GM12864 (cell line): ENCODE measurements at regions not wholly inside any gene's neighbourhood (a gene's known extent, or its start where the extent isn't known, plus 50 kb on each side); places are given as distances from the start of the nearest gene placed in this dataset.

Experiments used
- DNase-seq: peaks from one replicate; pipeline ENCODE4 v3.0.0-alpha.2; 2011; ENCODE audit warnings: low read depth
- H3K4me3 ChIP-seq: 2 replicates; pipeline ENCODE4 v1.5.1; 2011; ENCODE audit warnings: mild to moderate bottlenecking, low read depth, low read length, control low read depth
- TF ChIP-seq, protein P1 (sequence below): IDR thresholded peaks from 2 replicates; pipeline ENCODE4 v1.5.1; 2011; ENCODE audit warnings: low read depth, mild to moderate bottlenecking, moderate library complexity, low read length, control low read depth, inconsistent platforms; ENCODE audit errors: missing control alignments

DNA sequence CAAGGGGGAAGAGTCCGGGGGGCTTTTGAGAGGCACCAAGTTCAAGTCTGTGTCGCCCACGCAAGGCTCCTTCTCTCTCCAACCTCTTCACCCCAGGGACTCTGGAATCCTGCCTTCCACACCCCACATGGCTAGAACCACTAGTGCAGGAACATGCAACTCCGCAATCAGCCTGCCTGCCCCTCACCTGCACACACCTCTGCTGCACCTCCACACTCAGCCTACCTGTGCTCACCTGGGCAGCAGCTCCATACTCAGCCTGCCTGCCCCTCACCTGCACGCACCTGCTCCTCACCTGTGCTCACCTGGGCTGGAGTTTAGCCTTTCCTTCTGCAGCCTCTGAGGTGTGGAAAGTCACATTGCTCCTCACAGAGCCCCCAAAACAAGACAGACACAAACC, 277.4 kb downstream of the NDUFA10 start:
- DNase-seq: no peak
- TF ChIP-seq, protein P1, sequence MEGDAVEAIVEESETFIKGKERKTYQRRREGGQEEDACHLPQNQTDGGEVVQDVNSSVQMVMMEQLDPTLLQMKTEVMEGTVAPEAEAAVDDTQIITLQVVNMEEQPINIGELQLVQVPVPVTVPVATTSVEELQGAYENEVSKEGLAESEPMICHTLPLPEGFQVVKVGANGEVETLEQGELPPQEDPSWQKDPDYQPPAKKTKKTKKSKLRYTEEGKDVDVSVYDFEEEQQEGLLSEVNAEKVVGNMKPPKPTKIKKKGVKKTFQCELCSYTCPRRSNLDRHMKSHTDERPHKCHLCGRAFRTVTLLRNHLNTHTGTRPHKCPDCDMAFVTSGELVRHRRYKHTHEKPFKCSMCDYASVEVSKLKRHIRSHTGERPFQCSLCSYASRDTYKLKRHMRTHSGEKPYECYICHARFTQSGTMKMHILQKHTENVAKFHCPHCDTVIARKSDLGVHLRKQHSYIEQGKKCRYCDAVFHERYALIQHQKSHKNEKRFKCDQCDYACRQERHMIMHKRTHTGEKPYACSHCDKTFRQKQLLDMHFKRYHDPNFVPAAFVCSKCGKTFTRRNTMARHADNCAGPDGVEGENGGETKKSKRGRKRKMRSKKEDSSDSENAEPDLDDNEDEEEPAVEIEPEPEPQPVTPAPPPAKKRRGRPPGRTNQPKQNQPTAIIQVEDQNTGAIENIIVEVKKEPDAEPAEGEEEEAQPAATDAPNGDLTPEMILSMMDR: no peak
- H3K4me3 ChIP-seq: no peak overlapping the region

DNA sequence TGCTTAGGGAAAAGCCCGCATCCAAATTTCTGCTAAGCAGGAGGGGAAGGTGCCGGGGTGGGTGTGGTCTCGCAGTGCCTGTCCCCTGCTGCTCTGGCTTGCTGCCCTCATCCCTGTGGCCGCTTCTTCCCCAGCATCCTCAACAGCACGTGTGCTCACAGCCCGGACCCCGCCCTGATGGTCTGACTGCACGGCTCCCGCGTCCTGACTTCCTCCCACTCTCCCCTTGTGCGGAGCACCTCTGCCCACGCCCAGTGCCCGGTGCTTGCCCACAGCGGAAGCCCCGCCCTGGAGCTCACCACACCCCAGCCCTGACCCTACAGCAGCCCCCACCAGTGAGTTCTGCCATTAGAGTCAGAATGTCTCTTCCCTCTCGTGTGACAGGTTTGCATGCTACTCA, 277.9 kb downstream of the NDUFA10 start:
- H3K4me3 ChIP-seq: no peak overlapping the region
- TF ChIP-seq, protein P1: no peak
- DNase-seq: no peak

DNA sequence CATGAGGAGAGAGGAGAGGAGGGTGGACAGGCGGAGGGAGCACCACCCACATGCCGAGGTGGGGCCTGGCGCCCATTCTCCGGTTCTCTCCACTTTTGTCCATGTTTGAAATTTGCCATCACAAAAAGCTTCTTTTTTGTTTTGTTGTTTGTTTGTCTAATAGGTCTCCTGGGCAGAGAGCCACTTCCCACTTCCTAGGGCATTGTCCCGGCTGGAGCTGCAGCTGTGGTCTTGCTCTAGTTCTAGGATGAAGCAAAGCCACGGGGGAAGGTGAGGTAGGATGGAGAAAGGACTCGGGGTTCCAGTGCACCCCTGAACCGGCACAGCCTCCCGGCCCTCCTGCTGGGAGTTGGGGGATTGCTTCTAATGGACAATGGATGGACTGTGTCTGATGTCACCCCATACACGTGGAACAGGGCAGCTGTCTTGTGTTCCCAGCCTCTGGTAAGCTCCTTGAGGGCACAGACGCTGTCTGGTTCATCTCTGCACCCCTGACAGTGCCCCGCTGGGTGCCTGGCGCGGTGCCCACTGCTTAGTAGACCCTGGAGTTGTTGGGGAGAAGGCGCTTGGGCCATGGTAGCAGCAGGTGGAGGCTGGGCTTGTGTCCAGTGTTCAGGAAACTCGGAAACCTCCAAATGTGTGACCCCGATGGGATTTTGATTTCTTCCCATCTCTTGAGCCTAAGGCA, 278.4 kb downstream of the NDUFA10 start:
- no peak for DNase-seq

DNA sequence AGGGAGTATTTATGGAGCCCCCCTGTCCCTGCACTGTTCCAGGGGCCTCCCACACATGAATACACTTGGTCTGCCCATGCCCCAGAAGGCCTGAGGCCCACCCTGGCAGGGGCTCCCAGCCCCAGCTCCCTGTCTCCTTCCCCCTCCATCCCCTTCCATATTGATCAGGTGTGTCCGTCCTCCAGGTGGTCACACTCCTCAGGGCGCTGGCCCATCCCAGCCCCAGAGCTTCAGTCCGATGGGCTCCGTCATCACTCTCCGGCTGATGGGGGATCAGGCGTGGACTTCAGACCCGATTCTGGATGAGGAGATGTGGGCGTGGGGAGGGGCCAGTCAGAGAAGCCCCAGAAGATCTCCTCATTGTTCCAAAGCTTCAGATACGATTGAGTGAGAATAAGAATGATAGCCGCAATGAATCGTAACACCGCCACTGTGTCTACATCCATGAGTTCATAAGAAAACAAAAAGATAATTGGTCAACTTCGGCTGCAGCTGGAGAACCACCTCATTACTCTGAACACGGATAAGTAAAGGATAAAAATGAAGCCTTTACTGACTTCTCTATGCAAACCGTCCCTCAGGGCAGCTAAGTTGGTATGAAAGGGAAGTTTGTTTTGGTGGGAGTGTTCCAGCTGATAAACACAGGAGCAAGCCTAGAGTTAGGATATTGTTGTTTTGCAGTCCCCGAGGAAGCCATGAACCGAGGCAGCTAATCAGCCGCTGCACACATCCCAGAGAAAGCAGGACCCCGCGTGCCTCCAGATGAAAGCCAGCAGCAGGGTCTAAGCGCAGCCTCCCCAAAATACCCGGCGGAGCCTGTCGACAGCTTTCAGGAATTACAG, 279.5 kb downstream of the NDUFA10 start:
- DNase-seq: no peak

More for the DNA sequence above, 278.4 kb downstream of the NDUFA10 start:
- TF ChIP-seq, protein P1: no peak
- no peak overlapping the region for H3K4me3 ChIP-seq

DNA sequence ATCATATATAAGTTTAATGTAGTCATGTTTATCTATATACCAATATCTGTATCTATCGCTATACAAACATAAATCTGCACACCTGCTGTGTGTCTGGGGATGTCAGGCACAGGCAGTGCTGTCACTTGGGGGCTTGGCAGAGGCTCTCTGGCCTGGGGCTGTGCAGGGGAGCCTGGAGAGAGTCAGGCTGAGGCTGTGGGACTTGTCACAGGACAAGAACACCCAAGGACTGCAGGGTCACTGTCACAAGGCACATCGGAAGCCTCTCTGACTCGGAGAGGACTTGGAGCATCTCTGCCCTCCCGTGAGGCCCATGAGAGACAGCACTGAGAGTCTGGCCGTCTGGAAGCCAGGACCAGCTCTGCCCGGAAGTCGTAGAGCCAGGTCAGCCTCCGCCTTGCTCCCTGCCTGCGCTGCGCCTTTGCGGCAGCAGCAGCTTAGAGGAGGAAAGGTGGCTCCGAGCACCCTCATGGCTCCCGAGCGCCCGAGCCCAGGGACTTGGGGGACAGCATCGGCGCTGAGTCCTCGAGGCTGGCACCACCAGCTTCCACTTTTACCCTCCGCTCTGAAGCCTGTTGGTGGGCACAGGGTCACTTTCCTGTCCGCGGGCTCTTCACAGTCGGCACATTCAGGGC, 280.3 kb downstream of the NDUFA10 start:
- H3K4me3 ChIP-seq: no peak overlapping the region
- DNase-seq: no peak
- TF ChIP-seq, protein P1: no peak

More for the DNA sequence above, 279.5 kb downstream of the NDUFA10 start:
- H3K4me3 ChIP-seq: no peak overlapping the region
- TF ChIP-seq, protein P1: no peak

DNA sequence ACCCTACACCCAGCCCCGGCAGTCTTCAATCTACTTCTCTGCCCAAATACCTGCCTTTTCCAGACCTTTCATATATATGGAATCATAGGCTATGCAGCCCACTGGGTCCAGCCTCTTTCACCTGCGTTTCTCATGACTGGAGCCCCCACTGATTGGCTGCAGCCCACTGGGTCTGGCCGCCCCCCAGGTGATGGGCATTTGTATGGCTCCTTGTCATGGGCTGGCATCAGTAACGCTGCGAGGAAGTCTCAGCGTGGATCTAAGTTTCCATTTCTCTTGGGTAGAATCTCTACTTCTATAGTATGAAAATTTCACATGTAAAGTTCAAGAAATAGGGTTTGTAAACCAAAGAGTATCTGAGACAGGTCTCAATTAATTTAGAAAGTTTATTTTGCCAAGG, 281.9 kb downstream of the NDUFA10 start:
- no peak for DNase-seq
- TF ChIP-seq, protein P1: no peak
- H3K4me3 ChIP-seq: no peak overlapping the region
